ENCODE measurements at regions not wholly inside any gene's neighbourhood (a gene's known extent, or its start where the extent isn't known, plus 50 kb on each side); places are given as distances from the start of the nearest gene placed in this dataset.
"Not testable (repeated sequence)": the region's sequence is repeated elsewhere in the genome, so short reads cannot be mapped to it uniquely, and the experiment has no call there.

DNA sequence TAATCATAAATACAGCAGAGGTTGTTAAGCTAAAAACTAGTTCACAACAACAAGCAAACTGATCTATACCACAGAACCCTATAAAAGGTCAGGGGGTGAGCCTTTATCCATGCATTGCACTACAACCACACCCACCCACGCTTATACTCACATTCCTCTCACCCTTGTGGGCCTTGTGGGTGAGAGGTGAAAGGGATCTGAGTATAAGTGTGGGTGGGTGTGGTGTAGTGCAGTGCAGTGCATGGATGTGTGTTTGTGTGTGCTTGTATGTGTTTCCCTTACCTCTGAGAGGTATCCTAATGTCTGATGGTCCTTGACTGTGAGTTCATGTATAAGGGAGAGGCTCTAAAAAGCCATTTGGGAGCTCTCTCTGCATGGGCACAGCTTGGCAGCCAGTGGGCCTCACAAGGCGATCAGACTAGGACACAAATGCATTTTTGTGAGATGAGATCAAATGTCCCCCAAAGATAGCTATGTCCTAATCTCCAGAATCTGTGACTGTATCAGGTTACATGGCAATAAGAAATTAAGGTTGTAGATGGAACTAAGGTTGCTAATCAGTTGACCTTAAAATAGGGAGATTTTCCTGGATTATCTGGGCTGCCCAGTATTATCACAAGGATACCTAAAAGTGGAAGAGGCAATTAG is 95.5 kb upstream of the DPT start:
- intact Hi-C loops (cut with DNase I): loop anchor here (5.0 kb wide), 3 partner anchors 52 to 187 kb away; no protein-coding TSS in a partner anchor
- no peak for DNase-seq (ENCODE audit: missing footprints)
- ATAC-seq: peak; percentile 54

DNA sequence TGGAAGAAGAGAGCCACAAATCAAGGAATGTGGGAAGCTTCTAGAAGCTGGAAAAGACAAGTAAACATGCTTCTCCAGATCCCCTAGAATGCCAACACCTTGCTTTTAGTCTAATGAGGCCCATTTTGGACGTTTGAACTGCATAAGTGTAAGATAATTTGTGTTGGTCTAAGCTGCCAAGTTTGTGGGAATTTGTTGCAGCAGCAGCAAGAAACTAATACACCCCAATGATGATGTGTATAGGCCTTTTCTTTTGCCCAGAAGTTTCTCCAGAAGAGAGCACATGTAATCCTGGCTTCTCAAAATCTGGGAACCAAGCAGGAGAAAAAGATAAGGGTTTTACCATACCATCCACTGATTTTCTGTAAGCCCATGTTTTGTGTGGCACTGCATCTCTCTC is 96.1 kb upstream of the DPT start:
- intact Hi-C loops (cut with DNase I): no loop called here
- DNase-seq (ENCODE audit: missing footprints): no peak
- no peak for ATAC-seq

- DNase-seq (ENCODE audit: missing footprints): no peak
- ATAC-seq: no peak
- intact Hi-C loops (cut with DNase I): no loop called here
These were observed 96.8 kb upstream of the DPT start for GRCh38 chr1:168825820-168826219.

DNA sequence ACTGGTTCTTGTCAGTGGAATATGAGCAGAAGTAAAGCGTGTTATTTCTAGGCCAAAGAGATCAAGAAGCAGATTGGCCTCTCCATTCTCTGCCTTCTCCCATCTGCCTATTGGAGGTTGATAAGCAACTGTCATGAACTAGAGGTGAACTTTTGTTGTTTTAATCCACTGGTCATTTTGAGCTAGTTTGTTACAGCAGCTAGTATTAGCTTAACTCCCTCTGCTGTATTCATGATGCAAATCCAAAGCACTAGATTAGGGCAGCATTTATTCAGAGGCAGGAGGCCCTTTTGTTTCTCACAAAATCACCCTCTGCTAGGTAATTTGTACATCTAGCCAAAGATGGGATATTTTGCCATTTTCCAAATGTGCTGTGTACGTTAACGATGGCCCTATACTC is 97.3 kb upstream of the DPT start:
- intact Hi-C loops (cut with DNase I): no loop called here
- no peak for ATAC-seq
- no peak for DNase-seq (ENCODE audit: missing footprints)

DNA sequence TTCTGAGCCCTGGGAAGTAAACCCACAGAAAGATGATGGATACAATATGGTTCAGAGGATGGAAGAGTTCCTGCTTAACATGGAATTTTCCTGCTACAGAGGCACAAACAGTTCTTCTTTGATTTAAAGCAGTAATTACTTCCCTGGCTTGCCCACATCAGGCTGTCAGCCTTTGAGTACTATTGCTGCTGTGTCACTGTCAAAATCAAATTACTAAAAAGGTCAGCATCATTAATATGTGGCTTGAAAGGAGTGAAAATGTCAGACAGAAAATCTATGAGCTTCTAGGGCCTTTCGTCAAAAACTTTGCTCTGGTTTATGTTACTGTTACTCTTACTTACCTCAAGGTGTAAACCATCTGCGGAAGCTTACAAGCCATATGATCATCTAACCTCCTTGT is 98.6 kb upstream of the DPT start:
- intact Hi-C loops (cut with DNase I): no loop called here
- no peak for DNase-seq (ENCODE audit: missing footprints)
- no peak for ATAC-seq

DNA sequence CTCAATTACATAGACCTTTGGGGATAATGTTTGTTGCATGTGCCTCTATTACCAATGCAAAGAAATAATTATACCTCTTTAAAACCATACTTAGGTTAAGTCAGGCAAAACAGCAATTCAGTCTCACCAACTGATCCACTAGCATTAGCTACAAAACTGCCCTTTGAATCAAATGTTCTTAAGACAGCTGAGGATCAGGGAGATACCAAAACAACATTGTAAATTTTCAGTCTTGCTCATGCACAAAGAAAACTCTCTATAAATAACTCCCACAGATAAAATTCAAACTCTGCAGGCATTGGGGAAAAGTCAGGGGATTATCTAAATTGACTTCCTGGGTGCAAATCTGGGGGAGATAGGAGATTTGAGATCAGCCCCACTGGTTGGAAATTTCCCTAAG is 100.9 kb upstream of the DPT start:
- DNase-seq (ENCODE audit: missing footprints) (no peak), ATAC-seq (no peak)
- intact Hi-C loops (cut with DNase I): loop anchor here (5.0 kb wide), 1 partner anchor 277 kb away; the partner anchor contains the start of gene ATP1B1

DNA sequence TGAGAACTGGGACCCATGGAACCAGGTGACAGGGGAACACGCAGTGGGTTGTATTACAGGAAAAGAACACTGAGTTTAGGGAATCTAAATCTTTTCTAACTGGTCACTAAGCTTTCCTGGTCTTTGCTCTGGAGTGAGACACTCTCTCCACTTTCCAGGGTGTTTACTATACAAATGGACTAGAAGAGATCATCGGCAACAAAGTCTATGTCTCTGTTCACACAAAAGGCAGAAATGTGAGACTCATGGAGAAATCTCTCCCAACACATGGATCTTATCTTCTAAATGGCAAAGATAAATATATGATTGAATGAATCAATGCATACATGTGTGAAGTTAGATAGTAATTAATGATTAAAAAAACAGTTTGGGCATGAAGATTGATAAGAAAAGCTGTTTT is 101.6 kb upstream of the DPT start:
- DNase-seq (ENCODE audit: missing footprints) (no peak), ATAC-seq (no peak)
- intact Hi-C loops (cut with DNase I): loop anchor here (5.0 kb wide), 1 partner anchor 277 kb away; the partner anchor contains the start of gene ATP1B1

DNA sequence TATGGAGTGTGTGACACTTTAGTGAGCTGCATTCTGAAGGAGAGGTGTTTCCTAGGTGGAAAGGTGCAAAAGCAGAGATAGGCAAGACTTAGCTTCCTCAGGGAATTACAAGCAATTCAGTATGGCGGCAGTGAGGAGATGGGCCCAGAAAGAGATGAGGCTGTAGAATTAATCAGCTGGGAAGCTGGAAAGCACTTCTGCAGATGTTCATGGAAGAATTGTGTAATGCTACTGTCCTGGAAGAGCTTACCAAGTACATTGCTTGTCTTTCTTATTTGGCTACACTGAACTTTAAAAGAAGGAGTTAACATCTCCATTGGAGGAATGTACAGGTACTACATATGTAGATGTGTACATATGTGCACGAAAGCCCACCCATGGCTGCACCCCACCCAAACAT is 103.7 kb upstream of the DPT start:
- intact Hi-C loops (cut with DNase I): loop anchor here (5.0 kb wide), 1 partner anchor 275 kb away; the partner anchor contains the start of gene ATP1B1
- ATAC-seq (no peak), DNase-seq (ENCODE audit: missing footprints) (no peak)

DNA sequence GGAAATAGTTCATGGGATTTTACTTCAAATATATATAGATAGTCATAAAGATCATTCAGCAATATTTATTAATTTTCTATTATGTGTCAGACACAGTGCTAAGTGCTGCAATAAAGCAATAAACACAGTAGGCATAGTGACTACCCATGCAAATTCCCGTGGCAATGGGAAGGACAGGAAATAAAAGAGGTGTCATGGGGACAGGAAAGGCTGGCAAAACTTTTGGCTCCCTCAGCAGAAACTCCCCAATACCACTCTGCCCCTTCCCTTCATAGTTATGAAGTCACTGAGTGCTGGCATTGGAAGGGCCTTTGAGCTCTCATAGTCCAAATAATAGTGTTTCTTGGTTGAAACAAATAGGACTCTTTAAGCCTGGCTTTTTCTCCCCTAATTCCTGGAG is 104.4 kb upstream of the DPT start:
- ATAC-seq: no peak
- intact Hi-C loops (cut with DNase I): loop anchor here (5.0 kb wide), 1 partner anchor 274 kb away; the partner anchor contains the start of gene ATP1B1

GRCh38 chr1:168833801-168834224 is 104.8 kb upstream of the DPT start:
- peak; percentile 20 for ATAC-seq
- intact Hi-C loops (cut with DNase I): loop anchor here (5.0 kb wide), 1 partner anchor 273 kb away; the partner anchor contains the start of gene ATP1B1
- DNase-seq (ENCODE audit: missing footprints): no peak

More for the DNA sequence above, 104.4 kb upstream of the DPT start:
- DNase-seq (ENCODE audit: missing footprints): no peak

DNA sequence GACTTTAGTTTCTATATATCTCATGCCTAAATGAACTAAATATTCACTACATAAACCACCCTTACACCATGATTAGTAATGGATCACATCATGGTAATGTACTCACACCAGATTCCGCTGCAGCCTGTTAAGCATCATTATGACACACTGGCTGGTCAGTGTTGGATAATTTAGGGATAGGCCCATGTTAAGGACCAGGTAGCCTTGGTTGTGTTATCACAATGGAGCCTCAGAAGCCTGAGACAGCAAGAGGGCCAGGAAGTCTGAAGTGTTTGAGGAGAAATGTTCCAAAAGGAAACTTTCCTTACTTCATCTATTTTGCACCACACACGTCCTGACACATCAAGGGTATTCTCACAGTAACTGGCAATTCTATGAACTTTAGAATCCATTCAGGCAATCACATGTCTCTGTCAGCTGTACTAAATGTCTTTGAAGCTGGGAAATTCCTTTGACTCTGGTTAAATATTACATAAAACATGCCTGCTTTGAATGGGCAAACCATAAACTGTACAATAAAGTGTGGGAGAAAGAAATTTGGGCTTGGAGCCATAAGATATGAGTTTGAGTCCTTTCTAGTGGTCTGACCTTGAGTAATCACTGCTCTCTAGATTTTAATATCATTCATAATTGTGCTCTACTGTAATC is 105.3 kb upstream of the DPT start:
- intact Hi-C loops (cut with DNase I): loop anchor here (5.0 kb wide), 1 partner anchor 273 kb away; the partner anchor contains the start of gene ATP1B1
- DNase-seq (ENCODE audit: missing footprints) (no peak), ATAC-seq (peak; percentile 59)

DNA sequence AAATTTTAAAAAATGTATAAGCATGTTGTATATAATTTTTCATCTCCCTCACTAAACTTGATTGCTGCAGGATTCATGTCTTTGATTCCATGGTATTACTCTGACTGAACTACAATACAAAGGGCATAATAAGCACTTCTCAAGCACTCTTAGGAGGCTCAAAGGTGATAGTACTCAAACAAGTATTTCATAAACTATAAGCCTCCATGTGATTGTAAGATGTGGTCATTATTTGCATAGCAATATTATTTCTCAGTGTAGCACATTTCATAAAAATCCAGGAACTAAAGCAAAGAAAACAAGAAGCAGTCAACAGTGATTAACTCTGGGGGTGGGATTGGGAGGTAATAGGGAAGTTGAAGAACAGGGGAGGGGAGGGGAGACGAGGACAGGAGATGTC is 106.2 kb upstream of the DPT start:
- no peak for ATAC-seq
- intact Hi-C loops (cut with DNase I): loop anchor here (5.0 kb wide), 1 partner anchor 63 kb away; no protein-coding TSS in a partner anchor
- DNase-seq (ENCODE audit: missing footprints): no peak

DNA sequence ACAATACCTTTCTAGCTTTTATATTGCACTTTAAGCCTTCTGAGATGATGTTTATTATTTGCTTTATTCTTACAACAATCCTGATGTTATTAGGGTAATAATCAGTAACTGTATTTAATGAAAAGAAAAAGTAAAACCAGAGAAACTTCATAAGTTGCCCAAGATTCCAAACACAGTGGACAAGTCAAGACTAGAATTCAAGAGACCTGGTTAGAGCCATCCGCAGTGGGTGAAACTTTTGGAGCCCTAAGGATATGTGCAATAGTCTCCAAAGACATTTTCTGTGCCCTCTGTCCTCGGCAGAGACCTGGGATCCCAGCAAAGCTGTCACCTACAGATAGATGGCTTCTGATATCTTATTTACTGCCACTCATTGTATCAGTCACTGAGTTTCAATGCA is 106.8 kb upstream of the DPT start:
- no peak for ATAC-seq
- intact Hi-C loops (cut with DNase I): loop anchor here (5.0 kb wide), 1 partner anchor 63 kb away; no protein-coding TSS in a partner anchor

DNA sequence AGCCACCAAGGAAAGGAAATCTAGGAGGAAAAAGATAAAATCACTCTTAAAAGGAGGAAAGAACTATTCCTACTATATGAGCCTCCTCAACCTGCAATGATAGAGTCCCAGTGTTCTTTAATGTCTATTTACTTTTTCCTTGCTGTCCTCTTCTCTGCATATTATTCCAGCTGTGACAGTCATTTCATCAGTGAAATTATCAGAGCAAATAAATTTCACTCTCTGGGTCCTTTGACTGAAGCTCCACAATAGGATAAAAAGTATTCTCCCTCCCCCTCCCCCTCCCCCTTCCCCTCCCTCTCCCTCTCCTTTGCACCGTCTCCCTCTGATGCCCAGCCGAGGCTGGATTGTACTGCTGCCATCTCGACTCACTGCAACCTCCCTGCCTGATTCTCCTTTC is 107.5 kb upstream of the DPT start:
- intact Hi-C loops (cut with DNase I): loop anchor here (5.0 kb wide), 1 partner anchor 64 kb away; no protein-coding TSS in a partner anchor
- DNase-seq (ENCODE audit: missing footprints) (no peak), ATAC-seq (no peak)

More for the DNA sequence above, 106.8 kb upstream of the DPT start:
- DNase-seq (ENCODE audit: missing footprints): no peak

GRCh38 chr1:168837230-168837629 is 108.2 kb upstream of the DPT start:
- ATAC-seq: not testable (repeated sequence)
- DNase-seq (ENCODE audit: missing footprints): peak; percentile 53
- intact Hi-C loops (cut with DNase I): loop anchor here (5.0 kb wide), 1 partner anchor 65 kb away; no protein-coding TSS in a partner anchor

DNA sequence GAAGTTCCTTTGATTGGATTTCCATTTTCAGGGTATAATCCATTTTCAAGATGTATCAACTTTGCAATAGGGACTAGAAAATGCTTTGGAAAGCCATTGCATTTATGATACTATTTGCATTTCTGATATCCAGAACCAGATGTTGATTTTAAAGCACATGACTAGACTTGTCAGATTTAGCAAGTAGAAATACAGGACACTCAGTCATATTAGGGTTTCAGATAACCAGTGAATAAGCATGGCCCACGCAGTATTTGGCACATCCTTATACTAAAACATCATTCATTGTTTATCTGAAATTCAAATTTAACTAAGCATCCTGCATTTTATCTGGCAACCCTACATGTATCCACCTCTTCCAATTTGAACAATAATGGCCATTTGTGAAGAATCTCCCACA is 113.3 kb upstream of the DPT start:
- intact Hi-C loops (cut with DNase I): no loop called here
- no peak for DNase-seq (ENCODE audit: missing footprints)
- ATAC-seq: no peak

DNA sequence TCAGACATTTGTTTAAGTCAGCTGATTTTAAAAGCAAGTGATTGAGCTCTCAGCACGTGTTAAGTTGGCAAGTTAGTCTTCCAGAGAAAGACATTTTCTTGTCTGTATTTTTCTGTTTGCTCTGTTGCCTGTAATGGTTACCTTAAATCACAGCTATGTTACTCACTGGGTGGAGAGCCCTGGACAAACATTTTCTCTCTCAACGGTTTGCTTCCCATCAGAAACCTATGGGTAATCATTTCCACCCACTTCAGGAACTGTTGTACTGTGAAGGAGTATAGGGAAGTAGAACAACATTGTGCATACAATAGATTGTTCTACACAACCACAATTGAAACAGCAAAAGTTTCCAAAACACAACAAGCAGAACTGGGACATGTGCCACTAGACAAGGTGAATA is 113.9 kb upstream of the DPT start:
- intact Hi-C loops (cut with DNase I): no loop called here
- DNase-seq (ENCODE audit: missing footprints) (no peak), ATAC-seq (no peak)

DNA sequence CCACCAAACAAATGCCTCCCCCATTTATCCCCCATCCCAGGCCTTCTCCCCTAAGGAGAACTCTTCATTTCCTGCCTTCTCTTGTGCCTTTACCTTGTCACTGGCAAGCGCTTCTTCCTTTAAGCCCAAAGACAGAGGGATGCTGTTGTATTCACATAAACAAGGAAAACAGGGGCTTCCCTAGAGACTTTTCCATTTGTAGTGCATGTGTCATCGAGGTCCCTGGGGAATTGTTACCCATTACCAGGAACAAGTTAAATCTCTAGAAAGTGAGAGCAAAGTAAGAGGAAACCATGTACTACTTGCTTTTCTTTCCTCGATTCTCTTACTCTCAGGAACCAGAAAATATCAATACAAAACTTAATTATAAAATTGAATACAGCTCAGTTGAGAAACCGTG is 114.4 kb upstream of the DPT start:
- DNase-seq (ENCODE audit: missing footprints) (no peak), ATAC-seq (no peak)
- intact Hi-C loops (cut with DNase I): no loop called here

DNA sequence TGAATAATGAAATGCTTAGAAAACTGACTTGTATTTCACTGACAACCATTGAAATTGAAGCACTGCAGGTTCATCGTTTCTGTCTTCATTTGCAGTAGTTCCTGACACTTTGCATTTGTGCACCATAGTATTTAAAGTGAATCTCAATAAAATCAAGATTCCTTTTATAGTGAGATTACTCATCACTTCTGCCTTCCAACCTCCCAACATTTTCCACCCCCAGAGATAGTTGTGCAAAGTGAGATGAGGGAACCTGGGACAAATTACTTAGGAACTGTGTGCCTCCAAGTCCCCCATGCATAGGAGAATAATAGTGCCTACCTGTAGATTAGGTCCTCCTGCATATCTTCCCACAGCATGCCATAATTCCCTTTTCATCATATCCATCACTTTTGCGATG is 114.9 kb upstream of the DPT start:
- ATAC-seq: no peak
- intact Hi-C loops (cut with DNase I): no loop called here
- no peak for DNase-seq (ENCODE audit: missing footprints)

GRCh38 chr1:168845140-168845539 is 116.1 kb upstream of the DPT start:
- ATAC-seq (no peak), DNase-seq (ENCODE audit: missing footprints) (no peak)
- intact Hi-C loops (cut with DNase I): no loop called here

Measured in Right ventricle myocardium inferior (tissue), 1 donor.